K562 (cell line): ENCODE measurements at regions not wholly inside any gene's neighbourhood (a gene's known extent, or its start where the extent isn't known, plus 50 kb on each side); places are given as distances from the start of the nearest gene placed in this dataset.

Source experiments
- ARID3A ChIP-seq: IDR thresholded peaks from 2 replicates; pipeline ENCODE4 v1.6.1; 2012; ENCODE audit warnings: low read depth, low read length, improper control_type of control experiment, borderline replicate concordance
- CCNT2 ChIP-seq: IDR thresholded peaks from 2 replicates; pipeline ENCODE4 v1.6.1; 2011; ENCODE audit warnings: borderline replicate concordance, low read depth, mild to moderate bottlenecking, moderate library complexity, mixed read lengths, low read length; ENCODE audit not compliant: insufficient read length; ENCODE audit errors: extremely low read depth
- ELF1 ChIP-seq: fragments of 200-800 bp; sonication (Bioruptor generic); IDR thresholded peaks from 2 replicates; pipeline ENCODE4 v1.6.1; 2016; ENCODE audit warnings: missing genetic modification characterization, missing compliant biosample characterization
- FOS ChIP-seq: IDR thresholded peaks from 3 replicates; pipeline ENCODE4 v1.6.1; 2011; ENCODE audit not compliant: insufficient read length; ENCODE audit errors: extremely low read depth
- GABPA ChIP-seq: fragments of 200-800 bp; sonication (Bioruptor generic); conservative IDR thresholded peaks from 2 replicates; pipeline ENCODE4 v1.6.1; 2016; ENCODE audit warnings: low read depth, missing genetic modification characterization, missing compliant biosample characterization
- GABPB1 ChIP-seq: sonication (generic); formaldehyde crosslinking; IDR thresholded peaks from 2 replicates; pipeline ENCODE4 v1.8.0; 2022; ENCODE audit warnings: mild to moderate bottlenecking, missing genetic modification reagents
- GATA2 ChIP-seq: sonication (generic); formaldehyde crosslinking; IDR thresholded peaks from 2 replicates; pipeline ENCODE4 v1.4.0; 2020; ENCODE audit warnings: mild to moderate bottlenecking, missing genetic modification reagents
- KDM2B ChIP-seq: fragments of 250-450 bp; sonication (Bioruptor Pico); IDR thresholded peaks from 2 replicates; pipeline ENCODE4 v1.8.0; 2021; ENCODE audit warnings: mild to moderate bottlenecking, moderate library complexity
- NCOA1 ChIP-seq: fragments of 450-650 bp; IDR thresholded peaks from 2 replicates; pipeline ENCODE4 v1.6.1; 2016; ENCODE audit warnings: low read depth
- NR2C2 ChIP-seq, 2 experiments: fragments of 200-800 bp in 1 of 2; sonication (Bioruptor generic) in 1 of 2; sonication (generic) in 1 of 2; formaldehyde crosslinking in 1 of 2; IDR thresholded peaks; 2 replicates each; pipeline versions ENCODE4 v1.6.1 to v1.8.0; 2016 to 2022; ENCODE audit warnings: mild to moderate bottlenecking in 1 of 2, missing compliant biosample characterization in 1 of 2, missing genetic modification characterization in 1 of 2, missing genetic modification reagents in 1 of 2
- RBBP5 ChIP-seq: fragments of 200-600 bp; sonication (generic); IDR thresholded peaks from 2 replicates; pipeline ENCODE4 v1.6.1; 2012; ENCODE audit warnings: borderline replicate concordance, mild to moderate bottlenecking, low read length, control low read depth, inconsistent platforms; ENCODE audit not compliant: insufficient read depth, poor library complexity, severe bottlenecking
- RFX1 ChIP-seq: fragments of 450-650 bp; IDR thresholded peaks from 2 replicates; pipeline ENCODE4 v1.6.1; 2016; ENCODE audit warnings: mild to moderate bottlenecking, moderate library complexity
- STAT6 ChIP-seq: sonication (generic); formaldehyde crosslinking; IDR thresholded peaks from 2 replicates; pipeline ENCODE4 v1.8.1; 2023; ENCODE audit warnings: mild to moderate bottlenecking, missing genetic modification reagents
- TBP ChIP-seq: optimal IDR thresholded peaks from 2 replicates; pipeline ENCODE3; 2011; ENCODE audit warnings: low read depth, low read length, improper control_type of control experiment
- USF2 ChIP-seq: sonication (generic); formaldehyde crosslinking; IDR thresholded peaks from 2 replicates; pipeline ENCODE4 v1.5.0; 2020; ENCODE audit warnings: missing genetic modification reagents
- VEZF1 ChIP-seq: fragments of 200-800 bp; sonication (Bioruptor generic); IDR thresholded peaks from 2 replicates; pipeline ENCODE4 v1.6.1; 2017; ENCODE audit warnings: missing genetic modification characterization, missing compliant biosample characterization
- WHSC1 ChIP-seq: IDR thresholded peaks from one replicate; pipeline ENCODE4 v1.6.1; 2012; ENCODE audit warnings: low read length, control low read depth, inconsistent platforms
- ZNF395 ChIP-seq: fragments of 200-800 bp; sonication (Bioruptor generic); IDR thresholded peaks from 2 replicates; pipeline ENCODE4 v1.6.1; 2017; ENCODE audit warnings: missing genetic modification characterization, missing compliant biosample characterization
- ZNF586 ChIP-seq: fragments of 450-650 bp; formaldehyde crosslinking; conservative IDR thresholded peaks from 2 replicates; pipeline ENCODE4 v1.4.0; 2020; ENCODE audit warnings: mild to moderate bottlenecking, moderate library complexity

GRCh38 chr3:171980578-171981270, 58.7 kb upstream of the FNDC3B start (continued):
- peak; percentile 83 for TF ChIP-seq ZNF395 (CRISPR knock-in tag)
- no peak for TF ChIP-seq GABPB1 (CRISPR knock-in tag)
- TF ChIP-seq RFX1 = no peak
- TF ChIP-seq KDM2B (CRISPR knock-in tag) = no peak
- no peak for TF ChIP-seq GATA2 (CRISPR knock-in tag)
- TF ChIP-seq ELF1 (tag) = 0 out of 2 replicates have a peak, but pooled peaks have one; percentile 43
- peak; percentile 65 for TF ChIP-seq GABPA (tag)
- no peak for TF ChIP-seq RBBP5
- no peak for TF ChIP-seq NR2C2 (CRISPR knock-in tag; IDR thresholded peaks at IDR 0.05)
- TF ChIP-seq NR2C2 (tag; IDR thresholded peaks at IDR 0.05) = peak; percentile 39; the same call in 1 of the 2 replicates
- TF ChIP-seq STAT6 (CRISPR knock-in tag) = no peak
- no peak for TF ChIP-seq NCOA1
- no peak for TF ChIP-seq VEZF1 (CRISPR knock-in tag)
- TF ChIP-seq ARID3A = no peak
- TF ChIP-seq TBP = no peak
- TF ChIP-seq FOS = no peak
- TF ChIP-seq ZNF586 = no peak
- TF ChIP-seq WHSC1 = no peak
- TF ChIP-seq USF2 (CRISPR knock-in tag) = no peak
- no peak for TF ChIP-seq CCNT2
